Pancreas (tissue), 10 donors: ENCODE measurements at regions not wholly inside any gene's neighbourhood (a gene's known extent, or its start where the extent isn't known, plus 50 kb on each side); places are given as distances from the start of the nearest gene placed in this dataset.
"Not testable (repeated sequence)": the region's sequence is repeated elsewhere in the genome, so short reads cannot be mapped to it uniquely, and the experiment has no call there.

Experiments
- ATAC-seq, 4 donors: fragments of 200-7000 bp; cut with Tn5 transposase; one replicate each; pipeline versions ENCODE4 v1.8.0 to v1.9.1; 2020; ENCODE audit warnings: mild to moderate bottlenecking in 4 of 4, moderate library complexity in 4 of 4
- DNase-seq, 6 donors: peaks; one replicate each; pipeline ENCODE4 v3.0.0-alpha.2; 2020
- FAIRE-seq: peaks from 2 replicates; lab custom pipeline; 2012; peaks lifted over from hg19 to GRCh38; lab: Jason Lieb, UNC
- H3K27ac ChIP-seq, 4 donors: fragments of 200-600 bp; sonication (generic); 1 replicate in 3 of 4; 2 replicates in 1 of 4; pipeline versions ENCODE4 v1.5.0 to v1.8.0; 2020
- H3K27me3 ChIP-seq, 4 donors: fragments of 200-600 bp; one replicate each; pipeline ENCODE4 v1.8.0; 2021
- H3K36me3 ChIP-seq, 3 donors: fragments of 200-600 bp; sonication (generic) in 1 of 3; one replicate each; pipeline versions ENCODE4 v1.5.0 to v1.8.0; 2020 to 2021
- H3K4me1 ChIP-seq, 3 donors: fragments of 200-600 bp; one replicate each; pipeline ENCODE4 v1.8.0; 2021
- H3K4me3 ChIP-seq, 4 donors: fragments of 200-600 bp; sonication (generic) in 2 of 4; one replicate each; pipeline versions ENCODE4 v1.5.0 to v1.8.0; 2020 to 2021
- H3K9me3 ChIP-seq, 4 donors: fragments of 200-600 bp; one replicate each; pipeline ENCODE4 v1.8.0; 2021
- WGBS, 2 donors: extraction: QIAGEN DNeasy Blood & Tissue Kit; methylation state at CpG; one replicate each; pipeline ENCODE4 v1.1.7; 2013; 5-methylcytosine and 5-hydroxymethylcytosine counted together
- intact Hi-C, 3 donors: fragments of 100-400 bp; cut with DNase I; formaldehyde crosslinking; loops; one replicate each; pipeline versions ENCODE4 v1.11.1 to v1.14.2; 2022
- TF ChIP-seq, protein P1 (sequence below), 4 donors: fragments of 200-600 bp; sonication (generic) in 3 of 4; IDR thresholded peaks; one replicate each; pipeline versions ENCODE4 v1.5.0 to v1.8.0; 2021; ENCODE audit warnings: antibody characterized with exemption in 4 of 4
- donor health status: healthy with polysubstance abuse.
- donor health status: DM: no; HTN: no; CAD: no; lungs with moderate emphysema.
- donor health status: DM: no; HTN: no; CAD: no.
- donor health status: control.
- donor health status: control.
- donor health status: Bipolar disorder and iron deficiency.
- donor health status: DM: yes; HTN: yes; CAD: no.
- donor health status: DM: no; HTN: no; CAD: no.
- donor health status: DM: no; HTN: no; CAD: no.
- donor health status: DM: yes; HTN: yes; CAD: no.

DNA sequence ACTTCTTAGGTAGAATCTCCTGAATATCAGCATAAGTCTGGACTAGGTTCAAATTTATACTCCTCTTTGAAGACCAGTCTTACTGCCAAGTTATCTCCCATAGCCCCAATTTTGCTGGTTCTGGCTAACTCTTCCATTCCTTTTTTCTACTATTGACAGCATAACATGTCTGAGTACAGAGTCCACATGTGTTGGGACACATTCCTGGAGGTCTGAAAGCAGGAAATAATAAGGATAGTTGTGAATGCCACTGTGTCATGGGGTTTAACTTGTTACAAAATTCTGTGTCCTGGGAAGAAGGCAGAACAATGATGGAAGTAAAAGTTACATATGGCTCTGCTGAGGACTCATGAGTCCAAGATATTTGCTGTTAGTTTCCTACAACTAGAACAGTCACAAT is 57.4 kb upstream of the ZBTB20 start:
- H3K36me3 ChIP-seq: no peaks in the 10 kb centered on the region
- intact Hi-C loops: no loop called here
- H3K4me3 ChIP-seq: no peak overlapping the region
- no peaks in the 10 kb centered on the region for H3K9me3 ChIP-seq
- FAIRE-seq (no peak), ATAC-seq (no peak), DNase-seq (no peak)
- H3K4me1 ChIP-seq: no peaks in the 10 kb centered on the region
- TF ChIP-seq, protein P1, sequence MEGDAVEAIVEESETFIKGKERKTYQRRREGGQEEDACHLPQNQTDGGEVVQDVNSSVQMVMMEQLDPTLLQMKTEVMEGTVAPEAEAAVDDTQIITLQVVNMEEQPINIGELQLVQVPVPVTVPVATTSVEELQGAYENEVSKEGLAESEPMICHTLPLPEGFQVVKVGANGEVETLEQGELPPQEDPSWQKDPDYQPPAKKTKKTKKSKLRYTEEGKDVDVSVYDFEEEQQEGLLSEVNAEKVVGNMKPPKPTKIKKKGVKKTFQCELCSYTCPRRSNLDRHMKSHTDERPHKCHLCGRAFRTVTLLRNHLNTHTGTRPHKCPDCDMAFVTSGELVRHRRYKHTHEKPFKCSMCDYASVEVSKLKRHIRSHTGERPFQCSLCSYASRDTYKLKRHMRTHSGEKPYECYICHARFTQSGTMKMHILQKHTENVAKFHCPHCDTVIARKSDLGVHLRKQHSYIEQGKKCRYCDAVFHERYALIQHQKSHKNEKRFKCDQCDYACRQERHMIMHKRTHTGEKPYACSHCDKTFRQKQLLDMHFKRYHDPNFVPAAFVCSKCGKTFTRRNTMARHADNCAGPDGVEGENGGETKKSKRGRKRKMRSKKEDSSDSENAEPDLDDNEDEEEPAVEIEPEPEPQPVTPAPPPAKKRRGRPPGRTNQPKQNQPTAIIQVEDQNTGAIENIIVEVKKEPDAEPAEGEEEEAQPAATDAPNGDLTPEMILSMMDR (IDR thresholded peaks at IDR 0.05): no peak
- H3K27me3 ChIP-seq: no peaks in the 10 kb centered on the region
- H3K27ac ChIP-seq: no peak overlapping the region

GRCh38 chr3:115208066-115208750 is 61.1 kb upstream of the ZBTB20 start:
- DNase-seq: no peak
- no peak for ATAC-seq
- no peak for FAIRE-seq
- Histone ChIP-seq H3K27me3 (no peaks in the 10 kb centered on the region), H3K9me3 (no peaks in the 10 kb centered on the region), H3K4me3 (no peak overlapping the region), H3K27ac (no peak overlapping the region), H3K36me3 (no peaks in the 10 kb centered on the region), H3K4me1 (no peaks in the 10 kb centered on the region)
- 83 to 88% methylated on average over 3 of the region's 3 CpGs for WGBS, 2 donors
- TF ChIP-seq, protein P1 (IDR thresholded peaks at IDR 0.05): no peak
- intact Hi-C loops: no loop called here

DNA sequence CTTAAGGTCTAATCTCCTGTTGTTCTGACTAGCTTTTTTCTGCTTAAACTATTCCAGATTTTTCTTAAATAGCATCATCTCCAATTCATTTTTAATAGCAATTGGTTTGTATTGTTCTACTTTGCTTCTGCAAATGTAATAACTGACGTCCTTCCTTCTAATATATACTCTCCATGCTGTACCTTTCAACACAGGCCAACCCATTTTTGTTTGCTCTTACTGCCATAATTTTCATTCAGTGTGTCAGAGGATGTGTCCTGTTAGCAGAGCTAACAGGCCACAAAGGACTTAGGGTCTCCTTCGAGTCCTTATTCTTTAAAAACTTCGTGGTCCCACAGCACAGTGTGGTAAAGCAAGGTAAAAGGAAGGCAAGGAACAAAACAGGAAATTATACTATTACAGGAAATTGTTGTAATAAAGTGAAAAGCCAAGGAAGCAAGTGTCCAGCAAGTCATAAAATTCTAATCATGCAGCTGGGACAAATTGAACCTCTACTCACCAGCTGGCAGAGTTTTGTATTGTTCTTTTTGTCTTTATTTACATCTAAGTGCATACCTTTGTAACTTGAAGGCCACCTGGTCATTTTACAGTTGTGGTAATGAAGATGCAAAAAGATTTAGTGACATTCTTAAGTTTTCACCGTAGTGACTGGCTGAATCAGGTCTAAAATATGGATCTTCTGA is 64.9 kb upstream of the ZBTB20 start:
- H3K4me1 ChIP-seq: no peaks in the 10 kb centered on the region
- no peaks in the 10 kb centered on the region for H3K9me3 ChIP-seq
- ATAC-seq (no peak), DNase-seq (no peak), FAIRE-seq (no peak)
- WGBS, 2 donors: 64 to 70% methylated on average over 4 of the region's 4 CpGs
- no peaks in the 10 kb centered on the region for H3K27me3 ChIP-seq
- H3K4me3 ChIP-seq: no peak overlapping the region
- H3K36me3 ChIP-seq: no peaks in the 10 kb centered on the region
- H3K27ac ChIP-seq: no peak overlapping the region
- intact Hi-C loops: loop anchor here in 1 of 3 donors (10.0 kb wide), 1 partner anchor 483 kb away; no protein-coding TSS in a partner anchor
- TF ChIP-seq, protein P1 (IDR thresholded peaks at IDR 0.05): no peak

DNA sequence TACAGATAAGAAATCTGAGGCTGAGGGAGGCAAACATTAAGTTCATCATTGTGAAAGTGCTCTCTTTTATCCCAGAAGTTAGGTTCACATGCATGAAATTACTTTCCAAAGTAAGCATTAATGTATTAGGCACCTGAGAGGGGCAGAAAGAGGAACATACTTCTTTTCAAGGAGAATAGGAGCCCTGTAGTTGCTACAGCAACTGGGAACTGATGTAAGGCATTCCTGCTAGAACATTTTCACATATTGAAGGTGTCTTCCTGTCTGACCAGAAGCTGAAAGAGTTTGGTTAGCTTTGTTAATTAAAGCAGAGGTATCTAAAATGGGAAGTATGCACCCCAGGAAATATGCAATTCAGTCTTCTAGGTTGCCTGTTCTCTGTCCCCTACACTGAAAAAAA is 65.5 kb upstream of the ZBTB20 start:
- Histone ChIP-seq H3K4me3 (no peak overlapping the region), H3K9me3 (no peaks in the 10 kb centered on the region), H3K27ac (no peak overlapping the region), H3K36me3 (no peaks in the 10 kb centered on the region), H3K27me3 (no peaks in the 10 kb centered on the region), H3K4me1 (no peaks in the 10 kb centered on the region)
- DNase-seq: no peak
- no peak for FAIRE-seq
- TF ChIP-seq, protein P1 (IDR thresholded peaks at IDR 0.05): no peak
- intact Hi-C loops: loop anchor here in 1 of 3 donors (10.0 kb wide), 1 partner anchor 482 kb away; no protein-coding TSS in a partner anchor
- ATAC-seq: no peak

DNA sequence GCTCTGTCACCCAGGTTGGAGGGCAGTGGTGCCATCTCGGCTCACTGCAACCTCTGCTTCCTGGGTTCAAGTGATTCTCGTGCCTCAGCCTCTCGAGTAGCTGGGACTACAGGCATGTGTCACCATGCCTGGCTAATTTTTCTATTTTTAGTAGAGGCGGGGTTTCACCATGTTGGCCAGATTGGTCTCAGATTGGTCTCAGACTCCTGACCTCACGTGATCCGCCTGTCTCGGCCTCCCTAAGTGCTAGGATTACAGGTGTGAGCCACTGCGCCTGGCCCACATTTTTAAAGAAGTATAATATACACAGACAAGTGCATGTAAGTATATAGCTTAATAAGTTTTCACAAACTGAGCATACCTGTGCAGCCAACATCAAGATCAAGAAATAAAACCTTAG is 66.0 kb upstream of the ZBTB20 start:
- H3K36me3 ChIP-seq, H3K4me1 ChIP-seq, H3K27me3 ChIP-seq, DNase-seq, FAIRE-seq, H3K27ac ChIP-seq, H3K9me3 ChIP-seq, ATAC-seq, H3K4me3 ChIP-seq: not testable (repeated sequence)
- WGBS, 2 donors: 80 to 86% methylated on average over 8 of the region's 8 CpGs
- intact Hi-C loops: loop anchor here in 1 of 3 donors (10.0 kb wide), 1 partner anchor 482 kb away; no protein-coding TSS in a partner anchor
